ENCODE measurements at regions not wholly inside any gene's neighbourhood (a gene's known extent, or its start where the extent isn't known, plus 50 kb on each side); places are given as distances from the start of the nearest gene placed in this dataset.

GRCh38 chr6:1135726-1136414, 176.0 kb upstream of the FOXQ1 start:
- no peak for TF ChIP-seq POLR2AphosphoS5 (IDR thresholded peaks at IDR 0.05; ENCODE audit: low read depth)
- TF ChIP-seq, protein P1, sequence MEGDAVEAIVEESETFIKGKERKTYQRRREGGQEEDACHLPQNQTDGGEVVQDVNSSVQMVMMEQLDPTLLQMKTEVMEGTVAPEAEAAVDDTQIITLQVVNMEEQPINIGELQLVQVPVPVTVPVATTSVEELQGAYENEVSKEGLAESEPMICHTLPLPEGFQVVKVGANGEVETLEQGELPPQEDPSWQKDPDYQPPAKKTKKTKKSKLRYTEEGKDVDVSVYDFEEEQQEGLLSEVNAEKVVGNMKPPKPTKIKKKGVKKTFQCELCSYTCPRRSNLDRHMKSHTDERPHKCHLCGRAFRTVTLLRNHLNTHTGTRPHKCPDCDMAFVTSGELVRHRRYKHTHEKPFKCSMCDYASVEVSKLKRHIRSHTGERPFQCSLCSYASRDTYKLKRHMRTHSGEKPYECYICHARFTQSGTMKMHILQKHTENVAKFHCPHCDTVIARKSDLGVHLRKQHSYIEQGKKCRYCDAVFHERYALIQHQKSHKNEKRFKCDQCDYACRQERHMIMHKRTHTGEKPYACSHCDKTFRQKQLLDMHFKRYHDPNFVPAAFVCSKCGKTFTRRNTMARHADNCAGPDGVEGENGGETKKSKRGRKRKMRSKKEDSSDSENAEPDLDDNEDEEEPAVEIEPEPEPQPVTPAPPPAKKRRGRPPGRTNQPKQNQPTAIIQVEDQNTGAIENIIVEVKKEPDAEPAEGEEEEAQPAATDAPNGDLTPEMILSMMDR (IDR thresholded peaks at IDR 0.05; ENCODE audit: insufficient read depth, low read length) = no peak

All from HL-60 (cell line).